ENCODE measurements at regions not wholly inside any gene's neighbourhood (a gene's known extent, or its start where the extent isn't known, plus 50 kb on each side); places are given as distances from the start of the nearest gene placed in this dataset.
"Not testable (repeated sequence)": the region's sequence is repeated elsewhere in the genome, so short reads cannot be mapped to it uniquely, and the experiment has no call there.

DNA sequence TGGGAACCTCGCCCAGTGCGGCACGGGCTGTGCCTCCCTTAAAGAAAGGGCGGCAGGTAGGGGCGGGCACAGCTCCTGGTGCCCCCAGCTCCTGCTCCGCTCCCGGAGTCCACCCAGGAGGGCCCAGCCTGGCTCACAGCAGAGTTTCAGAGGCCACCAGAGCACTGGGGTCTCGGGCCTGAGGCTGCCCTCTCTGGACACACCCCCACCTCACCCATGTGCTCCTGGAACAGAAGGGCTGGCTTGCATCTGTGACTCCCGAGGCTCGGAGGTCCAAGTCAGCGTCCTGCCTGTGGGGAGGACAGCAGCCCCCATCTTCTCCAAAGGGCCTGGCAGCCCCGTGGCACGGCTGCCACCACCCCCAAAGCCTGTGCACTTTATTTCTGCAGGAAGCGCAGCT lies 62.7 kb downstream of the RBFOX3 start:
- H3K27ac ChIP-seq (ENCODE audit: low read length): no peak overlapping the region
- peaks cover 8% of the 10 kb centered on the region in 2 donors for H3K27me3 ChIP-seq (ENCODE audit: control insufficient read depth in 1 of 2, insufficient read depth in 2 of 2, low read length in 2 of 2)
- H3K9ac ChIP-seq (ENCODE audit: low read length in 2 of 2): no peak overlapping the region
- no peaks in the 10 kb centered on the region for H3K36me3 ChIP-seq (ENCODE audit: control insufficient read depth in 2 of 2, insufficient read depth in 2 of 2, low read length in 2 of 2)
- H3K4me1 ChIP-seq (ENCODE audit: control insufficient read depth, insufficient read depth, low read length): no peaks in the 10 kb centered on the region
- H3K9me3 ChIP-seq (ENCODE audit: control insufficient read depth in 2 of 2, low read length in 2 of 2): no peaks in the 10 kb centered on the region
- no peak overlapping the region for H3K4me3 ChIP-seq (ENCODE audit: low read length in 2 of 2)

GRCh38 chr17:79547586-79547985 lies 63.3 kb downstream of the RBFOX3 start:
- Histone ChIP-seq H3K27me3 (ENCODE audit: control insufficient read depth in 1 of 2, insufficient read depth in 2 of 2, low read length in 2 of 2) (peaks cover 8 to 10% of the 10 kb centered on the region in 2 donors), H3K9ac (ENCODE audit: low read length in 2 of 2) (no peak overlapping the region), H3K4me3 (ENCODE audit: low read length in 2 of 2) (no peak overlapping the region), H3K27ac (ENCODE audit: low read length) (no peak overlapping the region), H3K36me3 (ENCODE audit: control insufficient read depth in 2 of 2, insufficient read depth in 2 of 2, low read length in 2 of 2) (no peaks in the 10 kb centered on the region), H3K9me3 (ENCODE audit: control insufficient read depth in 2 of 2, low read length in 2 of 2) (no peaks in the 10 kb centered on the region), H3K4me1 (ENCODE audit: control insufficient read depth, insufficient read depth, low read length) (peaks cover 2% of the 10 kb centered on the region)

DNA sequence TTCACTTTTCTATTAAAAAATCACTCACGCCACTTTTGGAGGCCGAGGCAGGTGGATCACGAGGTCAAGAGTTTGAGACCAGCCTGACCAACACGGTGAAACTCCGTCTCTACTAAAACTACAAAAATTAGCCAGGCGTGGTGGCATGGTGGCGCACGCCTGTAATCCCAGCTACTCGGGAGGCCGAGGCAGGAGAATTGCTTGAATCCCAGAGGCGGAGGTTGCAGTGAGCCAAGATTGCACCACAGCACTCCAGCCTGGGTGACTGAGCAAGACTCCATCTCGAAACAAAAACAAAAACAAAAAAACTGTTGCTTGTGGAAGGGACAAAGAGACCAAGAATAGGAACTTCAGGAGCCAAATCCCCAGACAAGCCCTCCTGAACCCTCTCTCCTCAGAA lies 63.7 kb downstream of the RBFOX3 start:
- not testable (repeated sequence) for H3K36me3 ChIP-seq (ENCODE audit: control insufficient read depth in 2 of 2, insufficient read depth in 2 of 2, low read length in 2 of 2); H3K4me3 ChIP-seq (ENCODE audit: low read length in 2 of 2); H3K27ac ChIP-seq (ENCODE audit: low read length); H3K9me3 ChIP-seq (ENCODE audit: control insufficient read depth in 2 of 2, low read length in 2 of 2); H3K4me1 ChIP-seq (ENCODE audit: control insufficient read depth, insufficient read depth, low read length); H3K9ac ChIP-seq (ENCODE audit: low read length in 2 of 2)
- peaks cover 8 to 10% of the 10 kb centered on the region in 2 donors for H3K27me3 ChIP-seq (ENCODE audit: control insufficient read depth in 1 of 2, insufficient read depth in 2 of 2, low read length in 2 of 2)

DNA sequence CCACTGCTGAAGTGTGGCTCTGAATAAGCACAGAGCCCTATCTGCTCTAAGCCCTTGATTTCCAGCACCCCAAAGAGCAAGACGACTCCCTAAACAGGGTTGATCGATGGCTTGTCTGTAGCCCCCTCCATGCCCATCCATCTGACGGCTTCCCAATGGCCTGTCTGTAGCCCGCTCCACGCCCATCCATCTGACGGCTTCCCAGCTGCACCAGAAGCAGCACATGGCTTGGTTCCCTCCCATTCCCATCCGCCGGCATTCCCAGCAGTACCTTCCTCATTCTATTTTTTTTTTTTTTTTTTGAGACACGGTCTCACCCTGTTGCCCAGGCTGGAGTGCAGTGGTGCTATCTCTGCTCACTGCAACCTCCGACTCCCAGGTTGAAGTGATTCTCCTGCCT lies 64.5 kb downstream of the RBFOX3 start:
- Histone ChIP-seq H3K27me3 (ENCODE audit: control insufficient read depth in 1 of 2, insufficient read depth in 2 of 2, low read length in 2 of 2) (peaks cover 8 to 10% of the 10 kb centered on the region in 2 donors), H3K4me1 (ENCODE audit: control insufficient read depth, insufficient read depth, low read length) (peaks cover 2% of the 10 kb centered on the region)

GRCh38 chr17:79545251-79546005 lies 65.4 kb downstream of the RBFOX3 start:
- H3K9me3 ChIP-seq (ENCODE audit: control insufficient read depth in 2 of 2, low read length in 2 of 2): no peaks in the 10 kb centered on the region
- H3K4me1 ChIP-seq (ENCODE audit: control insufficient read depth, insufficient read depth, low read length): peaks cover 2% of the 10 kb centered on the region
- no peak overlapping the region for H3K4me3 ChIP-seq (ENCODE audit: low read length in 2 of 2)
- H3K36me3 ChIP-seq (ENCODE audit: control insufficient read depth in 2 of 2, insufficient read depth in 2 of 2, low read length in 2 of 2): no peaks in the 10 kb centered on the region
- peaks cover 8 to 10% of the 10 kb centered on the region in 2 donors for H3K27me3 ChIP-seq (ENCODE audit: control insufficient read depth in 1 of 2, insufficient read depth in 2 of 2, low read length in 2 of 2)
- H3K27ac ChIP-seq (ENCODE audit: low read length): no peak overlapping the region
- H3K9ac ChIP-seq (ENCODE audit: low read length in 2 of 2): no peak overlapping the region

More for the DNA sequence above, 64.5 kb downstream of the RBFOX3 start:
- Histone ChIP-seq H3K36me3 (ENCODE audit: control insufficient read depth in 2 of 2, insufficient read depth in 2 of 2, low read length in 2 of 2) (no peaks in the 10 kb centered on the region), H3K27ac (ENCODE audit: low read length) (no peak overlapping the region), H3K4me3 (ENCODE audit: low read length in 2 of 2) (no peak overlapping the region), H3K9ac (ENCODE audit: low read length in 2 of 2) (no peak overlapping the region), H3K9me3 (ENCODE audit: control insufficient read depth in 2 of 2, low read length in 2 of 2) (no peaks in the 10 kb centered on the region)

GRCh38 chr17:79544142-79544914 lies 66.5 kb downstream of the RBFOX3 start:
- Histone ChIP-seq H3K4me3 (ENCODE audit: low read length in 2 of 2) (no peak overlapping the region), H3K9me3 (ENCODE audit: control insufficient read depth in 2 of 2, low read length in 2 of 2) (no peaks in the 10 kb centered on the region), H3K9ac (ENCODE audit: low read length in 2 of 2) (no peak overlapping the region), H3K4me1 (ENCODE audit: control insufficient read depth, insufficient read depth, low read length) (peaks cover 2% of the 10 kb centered on the region), H3K27ac (ENCODE audit: low read length) (no peak overlapping the region), H3K27me3 (ENCODE audit: control insufficient read depth in 1 of 2, insufficient read depth in 2 of 2, low read length in 2 of 2) (peaks cover 8 to 13% of the 10 kb centered on the region in 2 donors), H3K36me3 (ENCODE audit: control insufficient read depth in 2 of 2, insufficient read depth in 2 of 2, low read length in 2 of 2) (no peaks in the 10 kb centered on the region)

GRCh38 chr17:79543531-79543930 lies 67.3 kb downstream of the RBFOX3 start:
- H3K9ac ChIP-seq (ENCODE audit: low read length in 2 of 2): no peak overlapping the region

GRCh38 chr17:79542718-79543117 lies 68.1 kb downstream of the RBFOX3 start:
- Histone ChIP-seq H3K27me3 (ENCODE audit: control insufficient read depth in 1 of 2, insufficient read depth in 2 of 2, low read length in 2 of 2) (peaks cover 8 to 13% of the 10 kb centered on the region in 2 donors), H3K4me1 (ENCODE audit: control insufficient read depth, insufficient read depth, low read length) (peaks cover 2% of the 10 kb centered on the region), H3K9me3 (ENCODE audit: control insufficient read depth in 2 of 2, low read length in 2 of 2) (no peaks in the 10 kb centered on the region), H3K4me3 (ENCODE audit: low read length in 2 of 2) (no peak overlapping the region), H3K36me3 (ENCODE audit: control insufficient read depth in 2 of 2, insufficient read depth in 2 of 2, low read length in 2 of 2) (no peaks in the 10 kb centered on the region), H3K9ac (ENCODE audit: low read length in 2 of 2) (no peak overlapping the region), H3K27ac (ENCODE audit: low read length) (no peak overlapping the region)

More at GRCh38 chr17:79543531-79543930, 67.3 kb downstream of the RBFOX3 start:
- no peak overlapping the region for H3K27ac ChIP-seq (ENCODE audit: low read length)
- H3K9me3 ChIP-seq (ENCODE audit: control insufficient read depth in 2 of 2, low read length in 2 of 2): no peaks in the 10 kb centered on the region
- H3K4me1 ChIP-seq (ENCODE audit: control insufficient read depth, insufficient read depth, low read length): peaks cover 2% of the 10 kb centered on the region
- peaks cover 8 to 13% of the 10 kb centered on the region in 2 donors for H3K27me3 ChIP-seq (ENCODE audit: control insufficient read depth in 1 of 2, insufficient read depth in 2 of 2, low read length in 2 of 2)
- peak overlapping the region in 1 of 2 donors; percentile 47 for H3K4me3 ChIP-seq (ENCODE audit: low read length in 2 of 2)
- no peaks in the 10 kb centered on the region for H3K36me3 ChIP-seq (ENCODE audit: control insufficient read depth in 2 of 2, insufficient read depth in 2 of 2, low read length in 2 of 2)

- H3K36me3 ChIP-seq (ENCODE audit: control insufficient read depth in 2 of 2, insufficient read depth in 2 of 2, low read length in 2 of 2): no peaks in the 10 kb centered on the region
- H3K27me3 ChIP-seq (ENCODE audit: control insufficient read depth in 1 of 2, insufficient read depth in 2 of 2, low read length in 2 of 2): peaks cover 6 to 12% of the 10 kb centered on the region in 2 donors
- no peak overlapping the region for H3K4me3 ChIP-seq (ENCODE audit: low read length in 2 of 2)
Measured at GRCh38 chr17:79541056-79541850, 69.6 kb downstream of the RBFOX3 start.

GRCh38 chr17:79539944-79540705 lies 70.7 kb downstream of the RBFOX3 start:
- no peaks in the 10 kb centered on the region for H3K9me3 ChIP-seq (ENCODE audit: control insufficient read depth in 2 of 2, low read length in 2 of 2)
- peaks cover 2% of the 10 kb centered on the region for H3K4me1 ChIP-seq (ENCODE audit: control insufficient read depth, insufficient read depth, low read length)
- H3K4me3 ChIP-seq (ENCODE audit: low read length in 2 of 2): no peak overlapping the region
- H3K9ac ChIP-seq (ENCODE audit: low read length in 2 of 2): no peak overlapping the region
- no peaks in the 10 kb centered on the region for H3K36me3 ChIP-seq (ENCODE audit: control insufficient read depth in 2 of 2, insufficient read depth in 2 of 2, low read length in 2 of 2)
- peaks cover 4 to 10% of the 10 kb centered on the region in 2 donors for H3K27me3 ChIP-seq (ENCODE audit: control insufficient read depth in 1 of 2, insufficient read depth in 2 of 2, low read length in 2 of 2)
- no peak overlapping the region for H3K27ac ChIP-seq (ENCODE audit: low read length)

More at GRCh38 chr17:79541056-79541850, 69.6 kb downstream of the RBFOX3 start:
- Histone ChIP-seq H3K27ac (ENCODE audit: low read length) (no peak overlapping the region), H3K9ac (ENCODE audit: low read length in 2 of 2) (no peak overlapping the region), H3K4me1 (ENCODE audit: control insufficient read depth, insufficient read depth, low read length) (peaks cover 2% of the 10 kb centered on the region), H3K9me3 (ENCODE audit: control insufficient read depth in 2 of 2, low read length in 2 of 2) (no peaks in the 10 kb centered on the region)
